H9 (cell line): ENCODE measurements at regions not wholly inside any gene's neighbourhood (a gene's known extent, or its start where the extent isn't known, plus 50 kb on each side); places are given as distances from the start of the nearest gene placed in this dataset.

Experiments
- DNase-seq: peaks from one replicate; pipeline ENCODE4 v3.0.0-alpha.2; 2017
- H2AFZ ChIP-seq: one replicate; pipeline ENCODE4 v1.6.1; 2013; ENCODE audit warnings: mild to moderate bottlenecking, low read length, control low read depth, moderate library complexity
- H2AK5ac ChIP-seq: 2 replicates; pipeline ENCODE4 v1.6.1; 2013; ENCODE audit warnings: low read length, control low read depth, mixed read lengths; ENCODE audit not compliant: insufficient read length
- H2BK120ac ChIP-seq: one replicate; pipeline ENCODE4 v1.6.1; 2013; ENCODE audit warnings: low read depth, mild to moderate bottlenecking, low read length, control low read depth, inconsistent platforms; ENCODE audit not compliant: poor library complexity, severe bottlenecking
- H2BK12ac ChIP-seq: 2 replicates; pipeline ENCODE4 v1.6.1; 2013; ENCODE audit warnings: low read length, control low read depth, mixed read lengths, low read depth; ENCODE audit not compliant: insufficient read length
- H2BK15ac ChIP-seq: 2 replicates; pipeline ENCODE4 v1.6.1; 2013; ENCODE audit warnings: low read depth, low read length, control low read depth
- H2BK20ac ChIP-seq: one replicate; pipeline ENCODE4 v1.6.1; 2013; ENCODE audit warnings: low read depth, mild to moderate bottlenecking, low read length, control low read depth, inconsistent platforms; ENCODE audit not compliant: poor library complexity, severe bottlenecking
- H2BK5ac ChIP-seq: 2 replicates; pipeline ENCODE4 v1.6.1; 2013; ENCODE audit warnings: low read length, control low read depth, mixed read lengths; ENCODE audit not compliant: insufficient read length
- H3K14ac ChIP-seq: 2 replicates; pipeline ENCODE4 v1.6.1; 2013; ENCODE audit warnings: low read length, control low read depth; ENCODE audit not compliant: insufficient read depth
- H3K18ac ChIP-seq: 2 replicates; pipeline ENCODE4 v1.6.1; 2013; ENCODE audit warnings: low read depth, mild to moderate bottlenecking, mixed read lengths, low read length, control low read depth; ENCODE audit not compliant: insufficient read length
- H3K23ac ChIP-seq: 2 replicates; pipeline ENCODE4 v1.6.1; 2013; ENCODE audit warnings: low read length, control low read depth, mixed read lengths, low read depth; ENCODE audit not compliant: insufficient read length
- H3K23me2 ChIP-seq: 2 replicates; pipeline ENCODE4 v1.6.1; 2013; ENCODE audit warnings: low read depth, mild to moderate bottlenecking, mixed read lengths, low read length, control low read depth; ENCODE audit not compliant: insufficient read length, poor library complexity, severe bottlenecking
- H3K27ac ChIP-seq: 2 replicates; pipeline ENCODE4 v1.5.1; 2013; ENCODE audit warnings: low read length, control low read depth, mixed read lengths, low read depth; ENCODE audit not compliant: insufficient read length
- H3K27me3 ChIP-seq: 2 replicates; pipeline ENCODE4 v1.6.1; 2013; ENCODE audit warnings: low read length, control low read depth, inconsistent platforms; ENCODE audit not compliant: insufficient read depth
- H3K4ac ChIP-seq: 2 replicates; pipeline ENCODE4 v1.6.1; 2013; ENCODE audit warnings: low read depth, mild to moderate bottlenecking, control low read depth, inconsistent platforms, low read length, moderate library complexity
- H3K4me1 ChIP-seq: 2 replicates; pipeline ENCODE4 v1.6.1; 2013; ENCODE audit warnings: low read length, control low read depth, inconsistent platforms; ENCODE audit not compliant: insufficient read depth
- H3K4me2 ChIP-seq: 2 replicates; pipeline ENCODE4 v1.6.1; 2013; ENCODE audit warnings: low read length, control low read depth, mixed read lengths; ENCODE audit not compliant: insufficient read length, insufficient read depth
- H3K56ac ChIP-seq: 2 replicates; pipeline ENCODE4 v1.6.1; 2013; ENCODE audit warnings: low read depth, mild to moderate bottlenecking, mixed read lengths, low read length, control low read depth; ENCODE audit not compliant: insufficient read length
- H3K79me1 ChIP-seq: 2 replicates; pipeline ENCODE4 v1.6.1; 2013; ENCODE audit warnings: low read depth, mild to moderate bottlenecking, moderate library complexity, low read length, control low read depth, inconsistent platforms; ENCODE audit not compliant: insufficient read depth, poor library complexity, severe bottlenecking
- H3K79me2 ChIP-seq: 2 replicates; pipeline ENCODE4 v1.6.1; 2013; ENCODE audit warnings: low read length, control low read depth, inconsistent platforms; ENCODE audit not compliant: insufficient read depth
- H3K9ac ChIP-seq: 2 replicates; pipeline ENCODE4 v1.6.1; 2013; ENCODE audit warnings: low read length, control low read depth, mixed read lengths; ENCODE audit not compliant: insufficient read length; ENCODE audit errors: extremely low read depth
- H3K9me3 ChIP-seq: one replicate; pipeline ENCODE4 v1.6.1; 2013; ENCODE audit warnings: low read depth, low read length, inconsistent platforms; ENCODE audit not compliant: control insufficient read depth
- H3T11ph ChIP-seq: one replicate; pipeline ENCODE4 v1.6.1; 2013; ENCODE audit warnings: mild to moderate bottlenecking, low read length, control low read depth, inconsistent platforms
- H4K20me1 ChIP-seq: one replicate; pipeline ENCODE4 v1.6.1; 2013; ENCODE audit not compliant: control insufficient read depth, insufficient read length, insufficient read depth
- H4K5ac ChIP-seq: 2 replicates; pipeline ENCODE4 v1.6.1; 2013; ENCODE audit warnings: low read depth, mild to moderate bottlenecking, mixed read lengths, low read length, control low read depth; ENCODE audit not compliant: insufficient read length
- H4K8ac ChIP-seq: replicated peaks from 2 replicates; pipeline ENCODE4 v1.6.1; 2013; ENCODE audit warnings: low read length, control low read depth, mixed read lengths, low read depth; ENCODE audit not compliant: insufficient read length
- H4K91ac ChIP-seq: 2 replicates; pipeline ENCODE4 v1.6.1; 2013; ENCODE audit warnings: low read depth, mild to moderate bottlenecking, moderate library complexity, mixed read lengths, low read length, control low read depth; ENCODE audit not compliant: insufficient read length
- H3K27ac Mint-ChIP-seq, 3 experiments: 2 replicates in 2 of 3; 3 replicates in 1 of 3; pipeline ENCODE4 v1.8.0; 2020 to 2021; ENCODE audit warnings: mixed read lengths in 3 of 3, mild to moderate bottlenecking in 1 of 3, moderate library complexity in 1 of 3
- H3K27me3 Mint-ChIP-seq: 2 replicates; pipeline ENCODE4 v1.8.0; 2021; ENCODE audit warnings: low read depth, mild to moderate bottlenecking, moderate library complexity, mixed read lengths
- H3K36me3 Mint-ChIP-seq, 3 experiments: 2 replicates in 2 of 3; 3 replicates in 1 of 3; pipeline ENCODE4 v1.8.0; 2020 to 2021; ENCODE audit warnings: low read depth in 3 of 3, mixed read lengths in 3 of 3; ENCODE audit not compliant: insufficient read depth in 1 of 3
- H3K4me1 Mint-ChIP-seq, 2 experiments: 2 replicates each; pipeline ENCODE4 v1.8.0; 2020; ENCODE audit warnings: mixed read lengths in 2 of 2
- H3K4me3 Mint-ChIP-seq, 2 experiments: 2 replicates in 1 of 2; 3 replicates in 1 of 2; pipeline ENCODE4 v1.8.0; 2020 to 2021; ENCODE audit warnings: mild to moderate bottlenecking in 2 of 2, mixed read lengths in 2 of 2, moderate library complexity in 1 of 2
- H3K9me3 Mint-ChIP-seq, 2 experiments: 2 replicates in 1 of 2; 3 replicates in 1 of 2; pipeline ENCODE4 v1.8.0; 2020; ENCODE audit warnings: mild to moderate bottlenecking in 2 of 2, mixed read lengths in 2 of 2, moderate library complexity in 1 of 2
- CTCF ChIP-seq: fragments of 200-600 bp; sonication (generic); conservative IDR thresholded peaks from 3 replicates; pipeline ENCODE4 v1.8.0; 2021; ENCODE audit warnings: antibody characterized with exemption, mild to moderate bottlenecking
- WGBS: extraction: QIAGEN DNeasy Blood & Tissue Kit; methylation state at CpG from one replicate; pipeline ENCODE4 v1.1.7; 2013; ENCODE audit warnings: missing lambda C conversion rate, low lambda C conversion rate, mixed read lengths; ENCODE audit not compliant: insufficient read length; ENCODE audit errors: extremely low coverage; 5-methylcytosine and 5-hydroxymethylcytosine counted together

- Histone ChIP-seq H3K23ac (no peak overlapping the region), H3K4ac (no peak overlapping the region), H3K9ac (no peak overlapping the region), H4K20me1 (no peaks in the 10 kb centered on the region), H2AK5ac (no peak overlapping the region), H3K56ac (no peak overlapping the region), H2BK12ac (no peak overlapping the region), H3K79me1 (no peaks in the 10 kb centered on the region), H2BK15ac (no peak overlapping the region), H4K8ac (no peak overlapping the region), H2BK5ac (no peak overlapping the region), H3K4me1 (no peaks in the 10 kb centered on the region), H3K4me2 (no peak overlapping the region), H3K18ac (no peak overlapping the region), H4K91ac (no peak overlapping the region), H2BK20ac (no peak overlapping the region), H2BK120ac (no peak overlapping the region), H3K9me3 (no peaks in the 10 kb centered on the region), H3K79me2 (no peaks in the 10 kb centered on the region), H4K5ac (no peak overlapping the region), H3K14ac (no peak overlapping the region), H3K23me2 (no peaks in the 10 kb centered on the region), H2AFZ (no peak overlapping the region), H3T11ph (no peak overlapping the region), H3K27me3 (no peaks in the 10 kb centered on the region), H3K27ac (no peak overlapping the region)
- WGBS = no CpG with 5 or more reads among the region's 2 CpGs
- peaks cover 22 to 25% of the 10 kb centered on the region in 2 experiments for H3K9me3 Mint-ChIP-seq
- peaks cover 4% of the 10 kb centered on the region; the same call in 1 of the 2 replicates for H3K27me3 Mint-ChIP-seq
- peaks cover 3 to 11% (median 11%) of the 10 kb centered on the region in 3 experiments; a peak in 6 of 7 replicates for H3K36me3 Mint-ChIP-seq
- peaks cover 2 to 5% of the 10 kb centered on the region in 2 experiments; a peak in 2 of 4 replicates for H3K4me1 Mint-ChIP-seq
- no peak overlapping the region for H3K27ac Mint-ChIP-seq
- no peak for TF ChIP-seq CTCF
- DNase-seq = no peak
- no peak overlapping the region for H3K4me3 Mint-ChIP-seq
Observed at GRCh38 chr7:67675971-67676370, 679.3 kb downstream of the TYW1 start.
